Testis (tissue), 2 donors: ENCODE measurements at regions not wholly inside any gene's neighbourhood (a gene's known extent, or its start where the extent isn't known, plus 50 kb on each side); places are given as distances from the start of the nearest gene placed in this dataset.

ENCODE experiments used
- DNase-seq: peaks from one replicate; pipeline ENCODE4 v3.0.0-alpha.2; 2019
- H3K27ac ChIP-seq, 2 donors: fragments of 200-600 bp; sonication (generic); one replicate each; pipeline ENCODE4 v1.5.1; 2019
- H3K27me3 ChIP-seq: fragments of 200-600 bp; sonication (generic); one replicate; pipeline ENCODE4 v1.5.1; 2019
- H3K36me3 ChIP-seq: fragments of 200-600 bp; sonication (generic); one replicate; pipeline ENCODE4 v1.5.1; 2017; ENCODE audit warnings: low read depth; ENCODE audit errors: missing control alignments
- H3K4me1 ChIP-seq: fragments of 200-600 bp; sonication (generic); one replicate; pipeline ENCODE4 v1.5.1; 2019
- H3K4me3 ChIP-seq, 2 donors: fragments of 200-600 bp; sonication (generic); one replicate each; pipeline ENCODE4 v1.5.1; 2017 to 2019
- H3K9me3 ChIP-seq: fragments of 200-600 bp; sonication (generic); one replicate; pipeline ENCODE4 v1.5.1; 2017
- CTCF ChIP-seq, 3 experiments: fragments of 450-650 bp in 2 of 3; fragments of 200-600 bp in 1 of 3; sonication (generic) in 1 of 3; IDR thresholded peaks; one replicate each; pipeline ENCODE4 v1.5.1; 2016 to 2019; ENCODE audit warnings: antibody characterized with exemption in 3 of 3, mild to moderate bottlenecking in 2 of 3, moderate library complexity in 1 of 3
- POLR2A ChIP-seq: fragments of 450-650 bp; IDR thresholded peaks from one replicate; pipeline ENCODE4 v1.6.1; 2017; ENCODE audit warnings: antibody characterized with exemption, mild to moderate bottlenecking, moderate library complexity
- WGBS, 2 donors: methylation state at CpG; one replicate each; pipeline ENCODE4 v1.1.5; 2018; 5-methylcytosine and 5-hydroxymethylcytosine counted together
- intact Hi-C: fragments of 100-400 bp; cut with DNase I; formaldehyde crosslinking; loops from one replicate; pipeline ENCODE4 v1.15.1; 2023; ENCODE audit warnings: low total_unique reads
- small RNA-seq, 2 donors: library from RNA; depleted of rRNA; stranded (forward); fragments of <200 nt; gene quantifications; one replicate each; pipeline ENCODE3, GENCODE V24; 2016

- H3K4me3 ChIP-seq = no peak overlapping the region
- H3K36me3 ChIP-seq = no peaks in the 10 kb centered on the region
- DNase-seq = no peak
- no peaks in the 10 kb centered on the region for H3K27me3 ChIP-seq
- WGBS, 2 donors = 76 to 81% methylated on average over 3 of the region's 3 CpGs
- no peaks in the 10 kb centered on the region for H3K9me3 ChIP-seq
- H3K27ac ChIP-seq = no peak overlapping the region
- TF ChIP-seq POLR2A = no peak
- TF ChIP-seq CTCF (IDR thresholded peaks at IDR 0.05) = no peak
- intact Hi-C loops = no loop called here
- no peaks in the 10 kb centered on the region for H3K4me1 ChIP-seq
Observed at GRCh38 chr18:22879293-22879692, 53.8 kb upstream of the RBBP8 start.

DNA sequence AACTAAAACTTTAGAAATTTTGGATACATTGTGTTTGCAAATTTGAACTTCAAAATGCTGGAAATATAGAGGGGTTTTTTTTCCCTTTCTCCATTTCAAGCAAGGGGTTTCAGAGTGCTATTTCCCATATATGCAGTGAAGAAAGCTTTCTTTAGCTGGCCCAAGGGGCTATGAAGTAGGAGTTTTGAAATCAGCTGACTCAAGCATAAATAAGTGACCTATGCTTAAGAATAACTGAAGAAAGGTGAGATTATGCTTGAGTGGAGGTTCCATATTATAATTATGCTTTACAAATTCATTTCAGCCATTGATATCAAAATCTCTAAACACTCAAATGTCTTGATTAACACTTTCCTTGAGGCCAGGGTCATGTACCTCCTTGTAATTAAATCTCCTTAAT lies 51.0 kb upstream of the RBBP8 start:
- H3K36me3 ChIP-seq = no peaks in the 10 kb centered on the region
- intact Hi-C loops = no loop called here
- no peaks in the 10 kb centered on the region for H3K9me3 ChIP-seq
- H3K4me1 ChIP-seq = peaks cover 3% of the 10 kb centered on the region
- H3K27me3 ChIP-seq = no peaks in the 10 kb centered on the region
- no peak for DNase-seq
- no peak overlapping the region for H3K4me3 ChIP-seq
- no peak overlapping the region for H3K27ac ChIP-seq
- TF ChIP-seq POLR2A (no peak), CTCF (IDR thresholded peaks at IDR 0.05) (no peak)

- 86 to 90% methylated on average over 2 of the region's 2 CpGs for WGBS, 2 donors
- no peaks in the 10 kb centered on the region for H3K27me3 ChIP-seq
- no peak overlapping the region for H3K27ac ChIP-seq
- DNase-seq = no peak
- peaks cover 3% of the 10 kb centered on the region for H3K4me1 ChIP-seq
- no peaks in the 10 kb centered on the region for H3K9me3 ChIP-seq
- no peak for TF ChIP-seq CTCF (IDR thresholded peaks at IDR 0.05)
- no peak for TF ChIP-seq POLR2A
- H3K36me3 ChIP-seq = no peaks in the 10 kb centered on the region
- intact Hi-C loops = no loop called here
- no peak overlapping the region for H3K4me3 ChIP-seq
Observed at GRCh38 chr18:22883179-22883578, 49.9 kb upstream of the RBBP8 start.

Small RNAs in the stretch of these regions (small RNA-seq; reads per million reads assigned to genes)
- gene RNU6-1032P = 0 reads per million in 2 donors
